CMK (cell line): ENCODE measurements at regions not wholly inside any gene's neighbourhood (a gene's known extent, or its start where the extent isn't known, plus 50 kb on each side); places are given as distances from the start of the nearest gene placed in this dataset.
A peak's percentile ranks its signal among the peaks of the same experiment; 100 is the strongest.
"Not testable (repeated sequence)": the region's sequence is repeated elsewhere in the genome, so short reads cannot be mapped to it uniquely, and the experiment has no call there.

Experiments used
- DNase-seq: peaks from one replicate; pipeline ENCODE4 v3.0.0-alpha.2; 2010; ENCODE audit warnings: low read depth

DNA sequence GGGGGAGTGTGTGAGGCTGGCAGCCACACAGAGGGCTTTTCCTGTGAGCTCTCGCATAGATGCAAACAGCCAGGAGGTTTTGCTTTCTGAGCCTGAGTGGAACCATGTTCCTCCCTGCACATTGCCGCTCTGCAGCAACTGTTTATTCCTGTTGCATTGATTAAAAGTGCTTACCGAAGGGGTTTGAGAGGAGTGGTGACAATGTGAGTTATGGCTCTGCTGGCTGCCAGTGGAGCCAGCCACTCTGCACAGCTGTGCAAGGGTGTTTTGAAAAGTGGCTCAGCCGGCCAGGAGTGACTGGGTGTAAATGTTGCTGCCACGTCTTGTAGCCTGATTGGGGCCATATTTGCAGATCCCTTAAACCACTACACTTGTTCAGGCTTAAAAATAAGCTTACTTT is 114.9 kb upstream of the EEF2KMT start:
- not testable (repeated sequence) for DNase-seq

DNA sequence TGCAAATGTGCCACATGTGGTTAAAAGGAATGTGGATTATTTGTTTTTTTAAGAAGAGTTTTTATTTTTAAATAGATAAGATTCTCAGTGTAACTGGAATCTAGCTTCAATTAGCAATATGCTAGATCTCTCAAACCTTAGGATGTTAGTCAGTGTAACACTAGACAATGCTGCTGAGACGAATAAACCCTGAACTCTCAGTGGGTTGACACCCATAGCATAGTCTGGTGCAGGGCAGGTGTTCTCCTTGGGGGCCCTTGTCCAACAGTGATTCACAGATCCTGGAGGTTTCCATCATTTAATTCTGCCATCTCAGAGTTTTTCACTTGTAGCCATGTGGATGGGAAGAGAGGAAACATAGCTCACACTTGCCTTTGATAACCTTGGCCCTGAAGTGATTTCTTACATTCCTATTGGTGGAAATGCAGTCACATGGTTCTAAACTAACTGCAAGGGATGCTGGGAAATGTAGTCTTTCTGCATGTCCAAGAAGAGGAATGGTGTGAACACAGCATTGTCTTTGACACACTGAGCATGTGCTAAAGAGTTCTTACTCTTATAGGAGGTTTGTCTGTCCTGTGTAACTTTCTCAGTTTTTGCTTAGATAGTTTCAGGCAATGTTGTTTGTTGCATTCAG is 110.4 kb upstream of the EEF2KMT start:
- peak; percentile 46 for DNase-seq

DNA sequence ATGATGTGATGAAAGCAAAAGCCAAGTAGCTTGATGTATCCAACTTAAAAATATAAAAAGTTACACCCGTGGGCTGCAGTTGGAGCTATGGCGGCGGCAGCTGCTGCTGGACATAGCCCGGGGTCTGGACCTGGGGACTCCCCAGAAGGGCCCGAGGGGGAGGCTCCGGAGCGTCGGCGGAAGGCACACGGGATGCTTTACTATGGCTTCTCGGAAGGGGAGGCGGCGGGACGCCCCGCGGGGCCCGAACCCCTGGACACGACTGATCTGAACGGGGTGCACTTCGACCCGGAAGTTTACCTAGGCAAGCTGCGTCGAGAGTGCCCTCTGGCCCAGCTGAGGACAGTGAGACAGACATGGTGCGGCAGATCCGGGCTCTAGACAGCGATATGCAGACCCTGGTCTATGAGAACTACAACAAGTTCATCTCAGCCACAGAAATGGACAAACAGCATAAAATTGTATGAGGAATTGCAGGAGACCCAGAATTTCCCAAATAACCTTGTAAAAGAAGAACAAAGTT is 109.5 kb upstream of the EEF2KMT start:
- DNase-seq: no peak

DNA sequence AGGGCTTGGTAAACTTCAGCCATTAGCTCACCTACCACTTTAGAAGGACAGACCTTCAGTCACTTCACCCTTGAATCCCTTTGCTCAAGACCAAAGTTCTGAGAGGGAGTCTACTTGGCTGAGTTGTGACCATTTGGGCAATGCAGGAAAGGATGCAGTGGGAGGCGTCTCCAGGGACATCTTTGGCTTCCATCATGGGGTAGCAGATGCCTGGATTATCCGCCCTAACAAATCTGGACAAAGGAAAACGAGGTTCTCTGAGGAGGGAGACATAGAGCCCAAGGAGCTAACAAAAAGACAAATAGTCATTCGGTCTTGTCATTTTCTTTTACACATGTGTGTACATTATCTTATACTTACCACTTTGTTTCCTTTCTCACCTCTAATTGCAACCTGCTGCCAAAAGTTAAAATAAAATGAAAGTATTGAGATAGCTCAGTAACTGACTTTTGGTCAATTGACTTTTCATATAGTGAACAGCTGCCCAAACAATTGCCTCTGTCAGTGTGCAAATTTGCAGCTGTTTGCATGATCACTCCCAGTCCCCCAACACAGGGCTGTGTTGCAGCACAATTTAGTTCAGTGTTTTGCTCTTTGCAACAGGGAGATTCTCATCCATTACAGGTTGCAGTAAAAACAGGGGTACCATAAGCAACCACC is 108.9 kb upstream of the EEF2KMT start:
- no peak for DNase-seq

DNA sequence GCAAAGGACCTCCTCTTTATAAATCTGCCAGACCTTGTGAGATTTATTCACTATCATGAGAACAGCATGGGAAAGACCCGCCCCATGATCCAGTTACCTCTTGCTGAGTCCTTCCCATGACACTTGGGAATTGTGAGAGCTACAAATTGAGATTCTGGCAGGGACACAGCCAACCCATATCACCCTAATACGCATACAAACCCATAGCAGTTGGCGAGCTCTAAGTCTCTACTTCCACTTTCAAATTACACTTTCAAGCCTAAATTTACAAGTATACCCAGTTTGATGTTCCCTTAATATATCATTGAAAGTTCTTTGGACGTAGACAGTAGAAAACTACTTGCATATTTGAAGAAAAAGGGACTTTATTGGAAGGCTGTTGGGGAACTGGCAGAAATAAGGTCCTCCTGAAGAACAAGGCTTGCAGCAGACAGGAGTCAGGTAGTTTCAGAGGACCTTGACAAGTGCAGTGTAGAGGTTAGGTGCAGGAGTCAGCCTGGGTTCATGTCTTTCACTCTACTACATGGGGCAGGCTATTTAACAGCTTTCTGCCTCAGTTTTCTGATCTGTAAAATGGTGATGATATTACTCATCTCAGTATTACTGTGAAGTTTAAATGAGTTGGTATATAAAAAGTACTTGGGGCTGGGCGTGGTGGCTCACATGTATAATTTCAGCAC is 107.9 kb upstream of the EEF2KMT start:
- no peak for DNase-seq

DNA sequence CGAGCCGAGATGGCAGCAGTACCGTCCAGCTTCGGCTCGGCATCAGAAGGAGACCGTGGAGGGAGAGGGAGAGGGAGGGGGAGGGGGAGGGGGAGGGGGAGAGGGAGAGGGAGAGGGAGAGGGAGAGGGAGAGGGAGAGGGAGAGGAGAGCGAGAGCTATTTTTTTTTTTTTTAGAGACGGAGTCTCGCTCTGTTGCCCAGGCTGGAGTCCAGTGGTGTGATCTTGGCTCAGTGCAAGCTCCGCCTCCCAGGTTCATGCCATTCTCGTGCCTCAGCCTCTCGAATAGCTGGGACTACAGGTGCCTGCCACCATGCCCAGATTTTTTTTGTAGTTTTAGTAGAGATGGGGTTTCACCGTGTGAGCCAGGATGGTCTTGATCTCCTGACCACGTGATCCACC is 106.1 kb upstream of the EEF2KMT start:
- not testable (repeated sequence) for DNase-seq

DNA sequence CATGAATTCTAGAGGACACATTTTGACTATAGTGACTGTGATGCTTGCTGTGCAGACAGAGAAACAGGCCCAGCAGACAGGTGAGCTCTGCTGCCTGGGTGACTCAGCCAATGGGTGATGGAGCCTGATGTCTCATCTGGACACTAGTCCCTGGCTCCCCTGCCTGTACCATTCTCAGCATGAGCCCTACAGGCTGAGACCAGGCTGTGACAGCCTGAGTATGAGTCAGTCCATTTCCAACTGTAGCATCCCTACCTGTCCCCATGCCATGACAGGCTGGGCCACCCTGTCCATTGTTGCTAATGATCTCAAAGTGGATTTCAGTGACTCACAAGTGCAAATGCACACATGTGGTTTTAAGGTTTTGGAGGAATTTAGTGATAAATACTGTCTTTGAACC is 102.5 kb upstream of the EEF2KMT start:
- no peak for DNase-seq

DNA sequence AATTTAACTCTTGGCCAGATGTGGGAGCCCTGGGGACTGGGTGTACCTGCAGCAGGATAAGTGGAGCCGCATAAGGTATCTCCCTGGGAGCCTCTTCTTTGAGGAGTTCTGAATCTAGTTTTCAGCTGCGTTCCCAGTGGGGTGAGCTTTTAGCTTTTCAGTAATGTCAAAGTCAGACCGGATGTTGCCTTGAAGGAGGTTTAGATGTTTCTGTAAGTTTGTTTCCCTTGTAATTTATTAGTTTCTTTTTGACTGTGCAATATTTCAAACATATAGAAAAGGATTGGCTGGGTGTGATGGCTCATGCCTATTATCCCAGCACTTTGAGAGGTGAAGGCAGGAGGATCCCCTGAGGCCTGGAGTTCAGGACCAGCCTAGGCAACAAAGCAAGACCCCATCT is 98.6 kb upstream of the EEF2KMT start:
- no peak for DNase-seq

DNA sequence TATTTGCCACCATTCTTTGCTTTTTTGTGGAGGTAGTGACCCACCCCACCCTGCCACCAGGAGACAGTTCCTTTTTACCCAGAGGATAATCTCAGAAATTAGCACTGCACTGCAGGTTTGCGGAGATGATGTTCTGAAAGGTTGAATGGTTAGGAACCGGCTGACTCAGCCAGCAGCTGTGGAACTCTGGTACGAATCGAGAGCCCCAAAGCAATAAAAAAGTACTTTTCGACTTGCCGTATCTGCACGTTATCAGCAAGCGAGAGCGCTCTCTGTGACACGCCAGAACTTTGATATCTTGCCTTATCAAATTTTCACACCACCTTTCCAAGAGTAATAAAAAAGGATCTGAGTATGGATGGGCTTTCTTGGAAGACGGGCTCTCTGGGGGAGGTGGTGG is 96.3 kb upstream of the EEF2KMT start:
- no peak for DNase-seq

DNA sequence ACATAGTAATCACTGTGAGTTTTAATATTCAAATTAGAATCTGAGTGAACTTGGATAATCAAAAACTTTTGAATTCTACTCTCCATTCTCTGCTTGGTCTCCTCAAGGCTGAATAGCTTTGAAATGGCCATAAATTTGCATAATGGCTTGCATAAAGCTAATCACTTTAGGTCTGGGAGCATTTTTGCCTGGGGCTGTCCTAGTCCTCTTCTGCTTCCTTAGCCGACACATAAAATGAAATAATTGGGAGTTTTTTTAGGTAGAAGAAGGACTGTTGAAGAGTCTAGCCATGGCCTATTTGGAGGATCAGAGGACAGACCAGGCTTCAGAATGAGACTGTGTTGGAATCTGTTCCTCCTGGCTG is 91.4 kb upstream of the EEF2KMT start:
- no peak for DNase-seq

DNA sequence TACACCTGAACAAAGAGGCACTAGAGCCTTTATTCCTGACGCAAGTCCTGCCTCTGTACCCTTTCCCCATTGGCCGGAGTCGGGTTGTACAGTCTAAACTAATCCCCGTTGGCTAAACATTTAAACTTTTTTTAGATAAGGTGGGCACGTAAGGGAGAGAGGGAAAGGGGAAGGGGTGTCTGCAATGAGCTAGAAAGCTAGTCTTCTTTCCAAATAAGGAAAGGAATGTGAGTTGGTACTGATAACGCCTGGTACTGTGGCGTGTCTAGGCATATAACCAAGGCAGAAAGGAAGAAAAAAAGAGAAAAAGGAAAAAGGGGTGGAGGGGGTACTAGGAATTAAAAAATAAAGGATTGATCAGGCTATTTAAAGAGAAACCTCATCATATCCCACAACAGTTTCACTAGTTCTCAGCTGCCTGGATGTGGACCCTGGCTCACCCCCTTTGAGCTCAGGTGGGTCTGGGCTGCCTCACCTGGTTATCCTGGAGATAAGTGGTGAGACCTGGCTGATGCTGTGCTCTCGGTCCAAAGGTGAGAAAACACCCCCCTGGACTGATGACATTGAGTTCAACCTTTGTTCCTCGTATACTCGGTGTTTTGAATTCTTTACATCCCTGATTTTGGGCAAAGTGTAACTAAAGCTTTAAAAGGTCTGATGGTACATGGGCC is 90.9 kb upstream of the EEF2KMT start:
- DNase-seq: no peak

DNA sequence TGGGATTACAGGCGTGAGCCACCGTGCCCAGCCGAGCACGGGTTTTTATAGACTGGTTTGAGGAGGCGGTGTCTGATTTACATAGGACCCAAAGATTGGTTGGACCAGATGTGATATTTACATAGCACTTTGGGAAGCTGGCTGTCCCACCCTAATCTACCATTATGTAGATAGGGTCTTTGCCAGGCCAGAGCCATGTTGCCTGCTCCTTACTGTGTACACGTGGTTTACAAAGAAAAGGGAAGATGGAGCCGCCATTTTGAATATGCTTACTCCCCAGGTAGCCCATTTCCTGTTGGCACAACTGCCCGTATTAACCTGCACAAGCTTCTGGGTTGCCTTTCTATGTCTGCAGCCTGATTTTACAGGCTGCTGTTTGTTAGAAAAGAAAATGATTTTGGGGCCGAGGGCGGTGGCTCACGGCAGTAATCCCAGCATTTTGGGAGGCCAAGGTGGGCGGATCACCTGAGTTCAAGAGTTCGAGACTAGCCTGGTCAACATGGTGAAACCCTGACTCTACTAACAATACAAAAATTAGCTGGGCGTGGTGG is 89.9 kb upstream of the EEF2KMT start:
- DNase-seq: no peak

DNA sequence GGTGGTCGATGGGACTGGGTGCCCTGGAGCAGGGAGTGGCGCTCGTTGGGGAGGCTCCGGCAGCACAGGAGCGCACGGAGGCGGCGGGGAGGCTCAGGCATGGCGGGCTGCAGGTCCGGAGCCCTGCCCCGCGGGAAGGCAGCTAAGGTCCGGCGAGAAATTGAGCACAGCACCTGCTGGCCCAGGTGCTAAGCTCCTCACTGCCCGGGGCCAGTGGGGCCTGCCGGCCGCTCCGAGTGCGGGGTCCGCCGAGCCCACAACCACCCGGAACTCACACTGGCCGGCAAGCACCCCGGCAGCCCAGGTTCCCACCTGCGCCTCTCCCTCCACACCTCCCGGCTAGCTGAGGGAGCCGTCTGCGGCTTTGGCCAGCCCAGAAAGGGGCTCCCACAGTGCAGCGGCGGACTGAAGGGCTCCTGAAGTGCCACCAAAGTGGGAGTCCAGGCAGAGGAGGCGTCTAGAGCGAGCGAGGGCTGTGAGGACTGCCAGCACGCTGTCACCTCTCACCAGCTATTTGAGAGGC is 88.8 kb upstream of the EEF2KMT start:
- DNase-seq: no peak

DNA sequence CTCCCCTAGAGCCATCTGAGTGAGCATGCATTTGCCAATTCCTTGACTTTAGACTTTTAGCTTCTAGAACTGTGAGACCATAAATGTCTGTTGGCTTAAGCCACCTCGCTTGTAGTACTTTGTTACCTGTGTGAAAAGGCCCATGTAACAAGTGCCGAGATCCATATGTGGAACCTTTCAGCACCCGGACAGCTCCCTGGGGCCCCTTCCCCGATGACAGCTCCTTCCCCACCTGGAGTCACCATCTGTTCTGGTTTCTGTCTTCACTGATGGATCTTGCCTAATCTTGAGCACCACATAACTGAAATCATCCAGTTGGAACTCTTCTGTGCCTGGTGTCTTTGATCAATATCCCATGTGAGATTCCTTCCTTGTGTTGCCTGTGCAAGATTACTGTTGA is 78.9 kb upstream of the EEF2KMT start:
- no peak for DNase-seq

DNA sequence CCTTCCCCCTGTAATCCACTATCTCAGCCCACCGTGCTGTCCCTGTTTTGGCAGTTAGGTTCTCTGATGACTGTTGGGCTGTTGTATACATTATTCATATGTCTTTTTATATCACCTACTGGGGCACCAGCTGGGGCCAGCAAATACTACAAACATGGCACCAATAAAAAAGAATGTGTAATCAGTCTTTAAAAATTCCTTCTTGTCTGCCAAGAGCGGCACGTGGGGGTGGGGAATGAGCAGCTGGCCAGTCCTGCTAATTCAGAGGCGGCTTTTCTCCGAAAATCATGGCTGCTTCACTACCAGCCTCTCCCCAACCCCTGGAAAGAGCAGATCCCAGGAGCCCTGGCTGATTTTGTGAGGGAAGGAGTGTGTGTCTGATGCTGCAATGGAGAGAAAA is 77.7 kb upstream of the EEF2KMT start:
- no peak for DNase-seq

DNA sequence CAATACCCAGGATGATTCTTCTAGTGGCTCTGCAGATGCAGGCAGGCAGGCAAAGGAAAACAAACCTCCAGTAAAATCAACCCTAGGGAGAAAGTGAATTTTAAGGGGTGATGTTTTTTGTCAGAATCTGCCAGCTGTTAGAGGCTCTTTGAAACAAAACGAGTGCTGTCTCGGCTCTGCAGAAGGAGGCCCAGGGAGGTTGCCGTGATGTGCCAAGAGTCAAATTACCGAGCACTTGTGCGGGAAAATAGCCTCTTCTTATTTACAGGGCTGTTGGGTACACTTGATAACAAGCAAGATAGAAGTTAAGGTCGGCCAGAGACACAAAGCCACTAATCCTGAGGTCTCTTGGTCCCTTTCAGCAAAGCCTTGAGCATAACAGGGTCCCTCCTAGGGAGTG is 68.9 kb upstream of the EEF2KMT start:
- DNase-seq: no peak

DNA sequence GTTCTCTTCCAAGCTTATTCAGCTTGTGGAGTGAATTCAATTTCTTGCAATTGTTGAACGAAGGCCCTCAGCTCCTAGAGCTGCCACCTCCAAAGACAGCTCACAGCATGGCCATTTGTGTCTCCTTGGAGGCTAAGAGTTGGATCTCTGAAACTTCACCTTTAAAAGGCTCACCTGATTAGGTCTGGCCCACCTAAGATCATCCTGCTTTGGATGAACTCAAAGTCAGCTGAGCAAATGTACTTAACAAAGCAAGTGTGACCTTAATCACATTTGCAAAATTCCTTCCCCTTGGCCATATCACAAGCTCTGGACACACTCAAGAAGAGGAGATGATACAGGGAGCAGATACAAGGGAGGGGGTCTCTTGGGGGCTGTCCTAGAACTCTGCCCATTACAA is 67.8 kb upstream of the EEF2KMT start:
- DNase-seq: not testable (repeated sequence)

DNA sequence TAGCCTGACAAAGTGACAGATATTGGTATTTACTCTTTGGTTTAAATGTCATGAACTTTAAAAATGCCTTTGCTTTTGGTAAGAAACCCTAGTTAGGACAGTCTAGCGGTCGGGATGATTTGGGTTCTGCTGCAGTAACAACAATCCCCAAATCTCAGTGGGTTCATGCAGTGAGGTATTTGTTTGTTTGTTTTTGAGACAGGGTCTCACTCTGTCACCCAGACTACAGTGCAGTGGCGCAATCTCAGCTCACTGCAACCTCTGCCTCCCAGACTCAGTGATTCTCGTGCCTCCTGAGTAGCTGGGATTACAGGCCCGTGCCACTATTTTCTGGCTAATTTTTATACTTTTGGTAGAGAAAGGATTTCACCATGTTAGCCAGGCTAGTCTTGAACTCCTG is 65.2 kb upstream of the EEF2KMT start:
- DNase-seq: not testable (repeated sequence)

DNA sequence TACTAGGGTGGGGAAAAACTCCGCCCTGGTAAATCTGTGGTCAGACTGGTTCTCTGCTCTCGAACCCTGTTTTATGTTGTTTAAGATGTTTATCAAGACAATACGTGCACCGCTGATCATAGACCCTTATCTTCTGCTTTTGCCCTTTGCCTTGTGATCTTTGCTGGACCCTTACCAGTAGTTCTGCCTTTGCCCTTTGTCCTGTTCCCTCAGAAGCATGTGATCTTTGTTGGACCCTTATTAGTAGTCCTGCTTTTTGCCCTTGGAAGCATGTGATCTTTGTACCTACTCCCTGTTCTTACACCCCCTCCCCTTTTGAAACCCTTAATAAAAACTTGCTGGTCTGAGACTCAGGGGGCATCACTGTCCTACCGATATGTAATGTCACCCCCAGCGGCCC is 64.3 kb upstream of the EEF2KMT start:
- not testable (repeated sequence) for DNase-seq

DNA sequence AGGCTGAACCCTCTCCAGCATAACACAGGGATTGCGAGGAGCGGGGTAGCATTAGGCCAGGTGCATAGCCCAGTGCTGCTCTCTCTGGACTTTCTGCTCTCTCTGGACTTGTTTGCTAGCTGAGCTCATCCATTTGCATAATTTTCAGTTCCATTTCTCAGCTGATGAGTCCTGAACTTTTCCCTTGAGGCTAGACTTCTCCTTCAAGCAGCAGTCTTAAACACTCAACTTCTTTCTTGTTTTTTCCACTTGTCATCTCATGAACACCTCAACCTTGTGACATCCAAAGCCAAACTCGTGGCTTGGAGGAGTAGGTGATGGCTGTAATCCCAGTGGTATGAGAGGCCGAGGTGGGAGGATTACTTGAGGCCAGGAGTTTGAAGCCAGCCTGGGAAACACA is 62.4 kb upstream of the EEF2KMT start:
- not testable (repeated sequence) for DNase-seq

DNA sequence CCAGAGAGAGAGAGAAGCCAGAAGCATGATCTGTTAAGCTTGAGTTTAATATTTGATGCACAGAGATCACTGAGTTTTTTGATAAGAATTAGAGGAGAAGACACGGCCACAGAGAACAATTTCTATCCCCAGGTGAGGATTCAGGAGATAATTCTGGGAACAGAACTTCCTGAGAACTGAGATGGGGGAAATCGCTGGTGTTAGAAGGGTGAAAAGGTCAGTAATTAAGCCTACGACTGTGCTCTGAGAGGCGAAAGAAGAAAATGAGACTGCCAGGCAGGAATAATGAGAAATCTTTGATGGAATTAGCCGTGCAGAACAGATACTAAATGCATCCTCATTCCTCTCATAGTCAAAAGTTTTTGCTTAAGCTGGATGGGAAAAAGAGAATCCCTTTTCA is 61.9 kb upstream of the EEF2KMT start:
- DNase-seq: not testable (repeated sequence)

DNA sequence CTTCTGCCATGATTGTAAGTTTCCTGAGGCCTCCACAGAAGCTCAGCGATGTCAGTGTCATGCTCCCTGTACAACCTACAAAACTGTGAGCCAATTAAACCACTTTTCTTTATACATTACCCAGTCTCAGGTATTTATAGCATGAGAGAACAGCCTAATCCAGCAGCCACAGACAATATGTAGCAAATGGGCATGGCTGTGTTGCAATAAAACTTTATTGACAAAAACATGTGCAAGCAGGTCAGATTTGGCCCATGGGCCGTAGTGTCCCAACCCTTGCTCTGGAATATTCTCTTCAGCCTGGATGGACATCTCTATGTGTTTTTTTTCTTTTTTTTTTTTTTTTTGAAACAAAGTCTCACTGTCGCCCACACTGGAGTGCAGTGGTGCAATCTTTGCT is 60.9 kb upstream of the EEF2KMT start:
- no peak for DNase-seq
